ENCODE measurements at regions not wholly inside any gene's neighbourhood (a gene's known extent, or its start where the extent isn't known, plus 50 kb on each side); places are given as distances from the start of the nearest gene placed in this dataset.

- TF ChIP-seq EP300 (IDR thresholded peaks at IDR 0.05; ENCODE audit: borderline replicate concordance in 1 of 2, low read depth in 2 of 2, low read length in 2 of 2) (no peak), POLR2A (IDR thresholded peaks at IDR 0.05; ENCODE audit: control extremely low read depth in 1 of 2, low read depth in 2 of 2, low read length in 2 of 2) (no peak), MAX (IDR thresholded peaks at IDR 0.05) (no peak), CTCF (IDR thresholded peaks at IDR 0.05; ENCODE audit: control extremely low read depth in 1 of 3, insufficient read depth in 1 of 3, low read depth in 1 of 3, low read length in 3 of 3) (no peak), FOSL1 (IDR thresholded peaks at IDR 0.05; ENCODE audit: insufficient read depth, low read depth, low read length) (no peak), TAF1 (IDR thresholded peaks at IDR 0.05; ENCODE audit: low read depth, low read length) (no peak), JUN (IDR thresholded peaks at IDR 0.05; ENCODE audit: low read depth, low read length) (no peak), RAD21 (IDR thresholded peaks at IDR 0.05 in 1 of 2, conservative IDR thresholded peaks at IDR 0.05 in 1 of 2; ENCODE audit: low read depth in 2 of 2, low read length in 2 of 2) (no peak), RFX5 (IDR thresholded peaks at IDR 0.05; ENCODE audit: borderline replicate concordance, low read depth, low read length) (no peak), YY1 (IDR thresholded peaks at IDR 0.05; ENCODE audit: low read depth, low read length) (no peak), SP4 (IDR thresholded peaks at IDR 0.05; ENCODE audit: low read length) (no peak)
Observed at GRCh38 chr6:148138573-148138972, 204.1 kb upstream of the SASH1 start.

Measured in H1 (cell line).